ENCODE measurements at regions not wholly inside any gene's neighbourhood (a gene's known extent, or its start where the extent isn't known, plus 50 kb on each side); places are given as distances from the start of the nearest gene placed in this dataset.

GRCh38 chr20:39144757-39145156 is 182.6 kb downstream of the DHX35 start:
- Histone ChIP-seq H3K4me1 (ENCODE audit: insufficient read depth) (no peaks in the 10 kb centered on the region), H3K27ac (no peak overlapping the region), H3K27me3 (no peaks in the 10 kb centered on the region), H3K4me3 (no peak overlapping the region), H3K9me3 (no peaks in the 10 kb centered on the region), H3K36me3 (no peaks in the 10 kb centered on the region)
- WGBS, 3 donors: 80 to 87% (median 86%) methylated on average over 4 of the region's 4 CpGs
- intact Hi-C loops (cut with DNase I): no loop called here
- DNase-seq: no peak
- no peak for TF ChIP-seq EP300 (IDR thresholded peaks at IDR 0.05)
- TF ChIP-seq POLR2A (IDR thresholded peaks at IDR 0.05): no peak

DNA sequence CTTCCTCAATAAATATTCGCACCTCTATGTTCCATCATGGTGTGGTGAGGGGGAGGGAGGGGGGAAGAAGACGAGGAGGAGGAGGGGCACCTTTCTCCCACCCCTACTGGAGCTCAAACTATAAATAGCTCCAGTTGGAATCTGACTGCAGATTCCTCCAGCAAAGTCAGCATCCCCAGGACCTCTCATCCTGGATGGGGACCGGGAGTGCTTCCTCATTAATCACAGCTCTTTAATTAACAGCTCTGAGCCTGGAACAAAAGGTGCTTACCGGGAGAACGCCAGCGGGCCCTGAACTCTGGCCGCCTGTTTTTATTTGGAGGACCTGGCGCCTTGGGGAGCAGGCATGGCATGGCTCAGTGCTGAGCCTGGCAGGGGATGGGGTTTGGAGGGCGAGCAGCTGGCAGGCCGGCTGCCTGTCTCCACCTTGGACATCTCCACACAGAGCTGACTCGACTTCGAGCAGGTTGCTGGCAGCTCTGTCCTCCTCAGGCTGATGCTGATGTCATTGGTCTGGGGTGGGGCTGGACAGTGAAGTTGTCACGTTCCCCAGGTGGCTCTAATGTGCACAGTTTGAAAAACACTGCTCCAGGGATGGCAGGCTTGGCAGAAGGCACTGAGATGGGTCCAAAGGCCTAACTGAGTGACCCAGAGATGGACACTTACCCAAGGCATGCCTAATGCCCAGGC is 180.4 kb downstream of the DHX35 start:
- intact Hi-C loops (cut with DNase I): no loop called here
- 24 to 29% (median 24%) methylated on average over 9 to 13 of the region's 13 CpGs for WGBS, 3 donors
- no peak for DNase-seq
- no peak overlapping the region for H3K4me3 ChIP-seq
- TF ChIP-seq, protein P1, sequence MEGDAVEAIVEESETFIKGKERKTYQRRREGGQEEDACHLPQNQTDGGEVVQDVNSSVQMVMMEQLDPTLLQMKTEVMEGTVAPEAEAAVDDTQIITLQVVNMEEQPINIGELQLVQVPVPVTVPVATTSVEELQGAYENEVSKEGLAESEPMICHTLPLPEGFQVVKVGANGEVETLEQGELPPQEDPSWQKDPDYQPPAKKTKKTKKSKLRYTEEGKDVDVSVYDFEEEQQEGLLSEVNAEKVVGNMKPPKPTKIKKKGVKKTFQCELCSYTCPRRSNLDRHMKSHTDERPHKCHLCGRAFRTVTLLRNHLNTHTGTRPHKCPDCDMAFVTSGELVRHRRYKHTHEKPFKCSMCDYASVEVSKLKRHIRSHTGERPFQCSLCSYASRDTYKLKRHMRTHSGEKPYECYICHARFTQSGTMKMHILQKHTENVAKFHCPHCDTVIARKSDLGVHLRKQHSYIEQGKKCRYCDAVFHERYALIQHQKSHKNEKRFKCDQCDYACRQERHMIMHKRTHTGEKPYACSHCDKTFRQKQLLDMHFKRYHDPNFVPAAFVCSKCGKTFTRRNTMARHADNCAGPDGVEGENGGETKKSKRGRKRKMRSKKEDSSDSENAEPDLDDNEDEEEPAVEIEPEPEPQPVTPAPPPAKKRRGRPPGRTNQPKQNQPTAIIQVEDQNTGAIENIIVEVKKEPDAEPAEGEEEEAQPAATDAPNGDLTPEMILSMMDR (IDR thresholded peaks at IDR 0.05): no peak
- TF ChIP-seq EP300 (IDR thresholded peaks at IDR 0.05) (no peak), POLR2A (IDR thresholded peaks at IDR 0.05) (no peak)
- H3K9me3 ChIP-seq: no peaks in the 10 kb centered on the region
- no peaks in the 10 kb centered on the region for H3K27me3 ChIP-seq
- no peak overlapping the region for H3K27ac ChIP-seq
- no peaks in the 10 kb centered on the region for H3K4me1 ChIP-seq (ENCODE audit: insufficient read depth)
- no peaks in the 10 kb centered on the region for H3K36me3 ChIP-seq

- H3K4me3 ChIP-seq: no peak overlapping the region
- TF ChIP-seq, protein P1 (IDR thresholded peaks at IDR 0.05): no peak
- TF ChIP-seq POLR2A (IDR thresholded peaks at IDR 0.05): no peak
- no peak for TF ChIP-seq EP300 (IDR thresholded peaks at IDR 0.05)
- H3K9me3 ChIP-seq: no peaks in the 10 kb centered on the region
- no peaks in the 10 kb centered on the region for H3K36me3 ChIP-seq
- H3K27ac ChIP-seq: no peak overlapping the region
- no peaks in the 10 kb centered on the region for H3K4me1 ChIP-seq (ENCODE audit: insufficient read depth)
- H3K27me3 ChIP-seq: no peaks in the 10 kb centered on the region
- no peak for DNase-seq
- intact Hi-C loops (cut with DNase I): no loop called here
Measured at GRCh38 chr20:39137299-39137698, 175.2 kb downstream of the DHX35 start.

DNA sequence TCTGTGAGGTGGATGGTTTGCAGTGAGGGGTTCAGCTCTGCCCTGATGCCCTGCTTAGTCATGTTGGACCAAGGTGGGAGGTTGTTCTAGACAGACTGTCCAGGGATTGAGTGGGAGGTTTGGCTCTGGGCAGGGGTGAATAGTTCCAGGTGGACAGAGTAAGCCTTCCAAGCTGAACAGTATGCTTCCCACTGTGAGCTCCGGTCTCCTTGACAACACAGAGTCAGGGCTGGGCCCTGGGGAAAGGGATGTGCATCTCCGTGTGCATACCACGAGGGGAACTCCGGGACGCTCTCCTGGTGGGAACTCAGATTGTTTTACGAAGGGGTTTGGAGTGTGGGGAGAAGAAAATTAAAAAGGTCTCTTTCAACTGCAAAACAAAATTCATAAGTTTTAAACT is 174.7 kb downstream of the DHX35 start:
- Histone ChIP-seq H3K9me3 (no peaks in the 10 kb centered on the region), H3K27me3 (no peaks in the 10 kb centered on the region), H3K4me1 (ENCODE audit: insufficient read depth) (no peaks in the 10 kb centered on the region), H3K36me3 (no peaks in the 10 kb centered on the region), H3K4me3 (no peak overlapping the region), H3K27ac (no peak overlapping the region)
- TF ChIP-seq POLR2A (IDR thresholded peaks at IDR 0.05): no peak
- TF ChIP-seq EP300 (IDR thresholded peaks at IDR 0.05): no peak
- TF ChIP-seq, protein P1 (IDR thresholded peaks at IDR 0.05): no peak
- DNase-seq: no peak
- 27 to 37% (median 28%) methylated on average over 6 of the region's 6 CpGs for WGBS, 3 donors
- intact Hi-C loops (cut with DNase I): no loop called here

DNA sequence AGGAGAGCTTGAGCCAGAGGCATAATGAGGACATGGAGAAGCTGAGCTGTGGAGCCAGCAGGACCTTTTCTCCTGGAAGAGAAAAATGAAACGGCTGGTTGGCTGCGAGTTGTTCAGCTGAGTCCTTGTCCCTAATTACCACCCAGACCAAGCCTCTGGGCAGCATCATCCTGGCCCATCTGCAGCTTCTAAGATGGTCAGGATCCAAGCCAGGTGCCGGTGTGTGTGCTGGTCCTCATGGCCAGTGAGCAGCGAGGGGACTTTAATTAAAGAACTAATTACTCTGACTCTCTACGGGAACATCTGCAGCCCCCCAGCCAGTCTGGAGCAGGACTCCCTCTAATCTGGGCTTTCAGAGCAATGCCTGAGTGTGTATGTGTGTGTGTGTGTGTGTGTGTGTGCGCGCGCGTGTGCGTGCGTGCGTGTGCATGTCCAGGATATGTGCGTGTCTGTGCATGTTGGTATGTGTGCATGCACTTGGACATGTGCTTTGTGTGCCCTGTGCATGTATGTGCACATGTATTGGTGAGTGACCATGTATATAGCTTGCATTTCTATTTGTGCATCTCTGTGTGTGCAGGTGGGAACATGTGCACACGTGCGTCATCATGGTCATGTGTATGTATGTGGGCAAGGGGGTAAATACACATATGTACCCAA is 173.9 kb downstream of the DHX35 start:
- H3K27ac ChIP-seq: no peak overlapping the region

More for the DNA sequence above, 173.9 kb downstream of the DHX35 start:
- no peaks in the 10 kb centered on the region for H3K9me3 ChIP-seq
- intact Hi-C loops (cut with DNase I): no loop called here
- H3K4me1 ChIP-seq (ENCODE audit: insufficient read depth): no peaks in the 10 kb centered on the region
- WGBS, 3 donors: 81 to 86% (median 83%) methylated on average over 15 of the region's 15 CpGs
- no peaks in the 10 kb centered on the region for H3K36me3 ChIP-seq
- no peak for DNase-seq
- TF ChIP-seq EP300 (IDR thresholded peaks at IDR 0.05) (no peak), POLR2A (IDR thresholded peaks at IDR 0.05) (no peak)
- TF ChIP-seq, protein P1 (IDR thresholded peaks at IDR 0.05): no peak
- no peak overlapping the region for H3K4me3 ChIP-seq
- H3K27me3 ChIP-seq: no peaks in the 10 kb centered on the region

Measured in ovary (tissue), 7 donors.